ENCODE measurements at regions not wholly inside any gene's neighbourhood (a gene's known extent, or its start where the extent isn't known, plus 50 kb on each side); places are given as distances from the start of the nearest gene placed in this dataset.
A peak's percentile ranks its signal among the peaks of the same experiment; 100 is the strongest.

DNA sequence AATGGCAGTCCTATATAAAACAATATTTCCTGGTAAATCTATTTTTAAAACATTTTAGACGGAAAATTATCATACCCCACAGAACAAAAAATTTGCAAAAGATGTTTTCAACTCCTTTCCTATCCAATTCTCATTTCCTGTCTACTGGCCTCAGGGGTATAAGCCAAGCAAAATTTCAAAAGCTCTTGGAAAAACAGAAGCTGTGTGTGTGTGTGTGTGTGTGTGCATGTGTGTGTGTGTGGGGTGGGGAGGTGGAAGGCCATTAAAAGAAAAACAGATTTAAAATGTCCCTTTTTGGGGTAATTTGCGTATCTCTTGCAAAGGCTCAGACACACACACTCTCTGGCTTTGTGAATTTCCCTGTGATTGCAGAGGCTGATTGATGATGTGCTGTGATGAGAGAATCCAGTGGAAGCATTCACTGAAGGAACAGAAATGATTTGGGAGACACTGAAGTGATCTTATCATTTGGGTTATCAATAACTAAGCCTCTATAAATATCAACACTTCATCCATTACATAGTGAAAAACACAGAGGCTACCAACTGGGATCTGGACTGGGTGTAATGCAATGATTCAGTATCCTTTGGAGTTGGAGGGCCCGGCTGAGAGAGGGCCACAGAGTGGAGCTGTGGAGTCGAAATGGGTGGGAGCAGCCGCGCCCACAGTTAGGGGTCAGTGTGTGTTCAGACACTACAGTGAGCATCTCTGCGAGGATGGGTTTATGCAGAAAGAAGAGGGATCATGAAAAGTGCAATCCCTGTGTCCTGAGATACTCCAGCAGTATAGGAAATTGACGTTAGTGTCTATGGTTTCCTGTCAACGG is 106.8 kb upstream of the PREP start:
- no peak for DNase-seq

DNA sequence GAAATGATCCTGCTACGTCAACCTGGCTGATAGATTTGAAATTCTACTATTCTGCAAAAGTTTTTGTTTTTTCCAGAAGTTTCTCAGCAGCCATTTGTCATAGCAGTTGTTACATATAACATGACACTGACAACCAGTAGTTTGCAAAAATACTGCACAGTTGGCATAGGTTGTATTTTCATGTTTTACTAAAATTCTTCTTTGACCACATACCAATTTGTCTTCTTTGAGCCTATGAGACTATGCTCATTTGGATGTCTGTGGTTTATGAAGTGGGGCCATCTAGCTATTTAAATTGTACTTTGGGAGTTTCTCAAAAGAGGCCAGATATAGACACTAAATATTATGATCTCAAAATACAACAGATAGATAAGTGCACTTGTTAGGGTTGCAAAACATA is 104.9 kb upstream of the PREP start:
- no peak for DNase-seq

DNA sequence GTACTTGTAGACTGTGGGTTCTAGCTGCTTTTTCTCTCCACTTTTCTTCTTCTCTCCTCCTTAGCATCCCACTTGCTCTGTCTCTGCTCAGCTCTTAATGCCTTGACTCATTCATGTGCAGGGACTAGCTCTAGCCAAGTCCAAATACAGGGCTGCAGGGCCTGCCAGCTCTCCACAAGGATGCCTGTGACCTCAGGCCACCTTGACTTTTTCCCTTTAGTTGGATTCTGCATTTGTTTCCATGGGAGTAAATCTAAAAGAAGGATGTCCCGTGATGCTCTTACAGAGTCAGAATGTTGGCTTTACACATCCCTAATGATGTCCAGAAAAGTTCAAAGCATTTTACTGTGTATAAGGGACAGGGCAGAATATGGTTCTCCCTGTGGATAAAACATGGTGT is 101.8 kb upstream of the PREP start:
- no peak for DNase-seq

DNA sequence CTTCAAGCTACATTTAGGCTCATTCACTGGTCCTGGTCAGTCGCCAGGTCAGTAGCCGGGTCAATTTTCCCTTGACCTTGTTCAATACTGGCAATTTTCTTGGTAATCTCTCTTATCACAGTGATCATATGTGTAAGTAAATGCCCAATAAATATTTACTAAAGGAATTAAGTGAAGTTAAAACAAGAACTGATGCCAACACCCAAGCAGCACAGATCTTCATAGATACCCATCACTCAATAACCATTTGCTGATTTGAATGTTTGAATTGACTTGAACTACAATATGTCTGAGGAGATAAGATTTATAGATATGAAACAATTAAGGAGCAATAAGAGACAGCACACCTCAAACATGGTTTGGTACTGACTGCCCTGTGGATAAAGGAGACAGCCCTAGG is 100.8 kb upstream of the PREP start:
- no peak for DNase-seq

DNA sequence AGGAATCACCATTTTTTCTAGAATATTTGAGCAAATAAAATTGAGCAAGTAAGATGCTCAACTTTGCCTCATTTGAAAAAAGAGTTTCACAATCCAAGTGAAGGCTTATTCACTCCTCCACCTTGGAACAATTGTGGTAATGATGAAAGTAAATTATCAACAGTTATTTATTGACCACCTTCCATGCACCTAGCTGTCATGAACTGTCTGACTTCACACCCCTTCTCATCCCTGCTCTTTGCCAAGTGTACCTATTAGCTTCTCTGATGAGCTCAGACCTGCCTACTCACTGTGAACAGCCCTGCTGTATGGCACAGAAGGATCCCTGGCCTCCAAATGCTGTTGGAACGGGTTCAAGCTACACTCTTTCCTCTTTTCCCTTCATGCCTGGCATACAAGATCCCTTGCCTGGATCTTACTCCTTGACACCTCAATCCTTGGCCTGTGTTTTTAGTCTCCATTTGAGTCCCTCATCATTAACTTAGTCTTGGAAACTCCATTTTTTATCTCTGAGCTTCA is 99.0 kb upstream of the PREP start:
- DNase-seq: no peak

DNA sequence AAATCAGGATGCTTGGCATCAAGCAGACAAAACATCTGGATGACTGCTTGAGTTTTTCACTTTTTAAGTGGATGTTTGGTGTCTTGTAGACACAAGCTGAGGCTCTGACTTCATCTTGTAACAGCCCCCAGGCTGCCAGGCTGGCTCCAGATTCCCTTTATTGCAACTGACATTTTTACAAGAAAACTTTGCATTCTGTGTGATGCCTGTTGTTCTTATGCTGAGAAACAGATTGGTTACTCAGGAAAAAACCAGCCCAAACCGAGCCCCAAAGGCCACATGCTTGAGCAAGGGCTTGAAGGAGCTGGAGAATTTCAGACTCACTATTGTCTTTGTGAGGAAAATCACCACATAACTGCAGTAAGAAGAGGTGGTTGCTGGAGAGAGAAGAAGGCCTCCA is 98.4 kb upstream of the PREP start:
- DNase-seq: no peak

DNA sequence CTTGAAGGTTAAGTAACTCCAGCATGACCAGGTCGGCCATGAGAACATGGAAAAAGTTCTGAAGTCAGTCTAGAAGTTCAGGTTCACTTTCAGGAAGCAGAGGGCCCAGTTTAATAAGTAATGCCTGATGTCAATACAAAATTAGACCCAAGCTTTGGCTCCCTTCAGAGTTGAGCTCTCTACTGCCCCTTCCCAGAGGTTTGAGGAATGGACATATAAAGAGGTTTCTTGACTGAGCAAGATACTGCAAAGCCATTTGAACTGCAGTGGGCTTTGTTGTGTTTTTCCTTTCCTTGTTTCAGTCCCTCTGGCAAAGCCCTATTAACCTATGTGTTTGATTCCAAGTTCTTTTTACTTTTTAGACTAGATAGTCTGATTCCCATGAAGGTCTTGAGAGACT is 97.8 kb upstream of the PREP start:
- DNase-seq: no peak

DNA sequence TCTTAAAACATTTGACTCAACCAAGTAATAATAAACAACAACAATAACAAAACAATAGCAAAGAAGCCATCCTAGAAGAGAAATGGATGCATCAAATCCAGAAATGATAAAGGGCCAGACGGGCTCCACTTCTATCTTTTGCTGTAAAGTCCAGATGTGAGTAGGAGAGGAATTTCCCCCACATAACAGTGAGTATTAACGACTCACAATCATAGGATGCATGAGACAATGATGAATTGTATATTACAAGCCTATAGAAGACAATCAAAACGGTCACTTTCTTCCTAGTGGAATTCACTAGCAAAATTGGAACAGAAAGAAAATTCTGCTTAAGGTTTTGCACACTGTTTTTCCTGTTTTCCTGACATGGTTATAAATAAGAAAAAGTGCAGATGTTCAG is 97.0 kb upstream of the PREP start:
- no peak for DNase-seq

DNA sequence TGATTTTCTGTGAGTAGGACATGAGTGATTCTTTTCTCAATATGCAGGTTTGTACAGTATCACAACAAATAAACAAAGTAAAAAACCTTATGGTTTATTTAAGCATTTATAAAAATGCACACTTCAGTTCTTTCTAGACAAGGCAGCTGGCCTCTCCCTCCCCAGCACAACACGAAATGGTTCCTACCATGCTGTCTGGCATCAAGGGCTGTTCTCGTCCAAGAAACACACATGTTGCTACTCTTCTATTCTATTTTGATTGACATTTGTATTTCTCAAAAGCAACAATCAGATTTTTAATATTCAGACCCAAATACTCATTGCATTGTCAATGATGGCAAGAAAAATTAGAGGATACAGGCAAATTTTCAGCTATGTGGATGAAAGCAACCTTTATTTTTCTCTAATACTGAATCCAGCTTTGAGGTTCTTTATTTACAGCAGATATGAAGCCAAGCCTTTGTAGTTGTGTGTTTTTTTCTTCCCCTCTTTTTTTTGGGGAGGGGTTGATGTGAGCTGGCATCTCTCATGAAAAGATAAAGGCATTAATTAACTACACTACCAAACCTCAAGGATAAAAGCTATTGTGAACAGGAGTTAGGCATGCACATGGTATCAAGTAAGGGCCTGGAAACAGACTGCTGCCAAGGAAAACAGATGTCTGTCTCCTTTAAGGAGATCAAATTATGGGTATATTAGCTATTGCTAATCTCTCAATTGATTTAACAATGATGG is 96.4 kb upstream of the PREP start:
- DNase-seq: no peak

DNA sequence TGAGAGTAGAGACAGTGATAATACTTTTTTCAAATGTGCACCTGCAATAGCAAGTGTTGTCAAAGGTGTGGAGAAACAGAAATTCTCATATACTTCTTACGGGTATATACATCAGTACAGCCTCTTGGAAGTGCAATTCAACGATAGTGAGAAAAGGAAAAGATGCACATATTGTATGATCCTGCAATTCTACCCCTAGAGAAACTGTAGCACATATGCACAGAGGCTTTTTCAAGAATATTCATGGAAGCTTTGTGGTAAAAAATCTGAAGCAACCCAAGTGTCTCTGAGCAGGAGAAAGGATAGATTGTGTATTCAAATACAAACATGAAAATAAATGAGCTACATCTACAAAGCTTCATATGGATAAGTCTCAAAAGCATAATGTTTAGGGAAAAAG is 94.7 kb upstream of the PREP start:
- no peak for DNase-seq

DNA sequence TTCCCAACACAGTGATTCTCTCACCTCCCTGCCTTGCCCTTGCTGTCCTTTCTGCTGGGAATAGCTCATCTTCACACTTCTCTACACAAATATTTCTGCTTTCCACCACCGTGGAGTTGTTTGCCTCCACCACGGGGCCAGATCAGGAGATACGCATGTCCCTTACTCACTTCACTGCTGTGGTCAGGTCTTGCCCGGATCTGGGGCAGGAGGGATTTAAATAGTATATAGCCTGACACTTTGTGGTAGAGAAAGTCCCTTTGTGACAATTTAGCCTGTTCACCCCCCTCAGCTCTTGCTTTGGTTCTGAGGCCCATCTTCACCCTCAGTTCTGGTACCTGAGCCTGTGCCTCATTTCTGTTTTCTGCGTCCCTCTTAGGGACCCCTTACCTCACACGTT is 92.6 kb upstream of the PREP start:
- DNase-seq: no peak

DNA sequence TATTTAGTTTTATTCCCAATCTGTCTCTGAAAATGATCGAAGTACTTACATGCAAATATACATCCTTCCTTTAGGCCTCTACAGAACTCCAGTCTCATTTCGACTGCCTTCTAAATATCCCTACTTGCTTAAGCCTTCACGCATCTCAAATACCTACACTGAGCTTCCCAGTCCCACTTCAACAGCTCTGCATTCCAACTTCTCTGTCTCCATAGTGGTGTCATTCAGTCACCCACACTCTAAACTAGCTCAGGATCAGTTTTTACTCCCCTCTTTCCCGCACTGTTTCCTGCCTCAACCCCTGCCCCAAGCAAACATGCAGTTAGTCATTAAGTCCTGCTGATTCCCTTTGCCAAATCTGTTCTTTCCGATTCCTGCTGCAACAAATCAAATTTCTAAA is 91.8 kb upstream of the PREP start:
- DNase-seq: no peak

DNA sequence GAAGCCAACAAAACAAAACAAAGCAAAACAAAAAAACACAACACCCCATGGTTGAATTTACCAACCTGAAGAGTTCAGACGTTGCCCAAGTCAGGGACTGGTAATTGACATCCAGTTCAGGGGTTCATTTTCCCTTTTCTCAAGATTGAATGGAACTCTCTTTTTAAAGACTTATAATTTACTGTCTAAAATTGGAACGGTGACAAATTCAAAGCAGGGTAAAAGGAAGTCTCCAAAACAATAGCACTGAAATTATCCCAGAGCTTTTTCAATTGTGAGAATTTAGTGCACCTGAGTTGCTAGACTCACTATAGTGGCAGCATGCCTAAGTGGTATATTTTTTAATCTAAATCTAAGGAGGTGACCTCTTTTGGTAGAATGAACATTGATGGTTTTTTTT is 90.9 kb upstream of the PREP start:
- DNase-seq: no peak

DNA sequence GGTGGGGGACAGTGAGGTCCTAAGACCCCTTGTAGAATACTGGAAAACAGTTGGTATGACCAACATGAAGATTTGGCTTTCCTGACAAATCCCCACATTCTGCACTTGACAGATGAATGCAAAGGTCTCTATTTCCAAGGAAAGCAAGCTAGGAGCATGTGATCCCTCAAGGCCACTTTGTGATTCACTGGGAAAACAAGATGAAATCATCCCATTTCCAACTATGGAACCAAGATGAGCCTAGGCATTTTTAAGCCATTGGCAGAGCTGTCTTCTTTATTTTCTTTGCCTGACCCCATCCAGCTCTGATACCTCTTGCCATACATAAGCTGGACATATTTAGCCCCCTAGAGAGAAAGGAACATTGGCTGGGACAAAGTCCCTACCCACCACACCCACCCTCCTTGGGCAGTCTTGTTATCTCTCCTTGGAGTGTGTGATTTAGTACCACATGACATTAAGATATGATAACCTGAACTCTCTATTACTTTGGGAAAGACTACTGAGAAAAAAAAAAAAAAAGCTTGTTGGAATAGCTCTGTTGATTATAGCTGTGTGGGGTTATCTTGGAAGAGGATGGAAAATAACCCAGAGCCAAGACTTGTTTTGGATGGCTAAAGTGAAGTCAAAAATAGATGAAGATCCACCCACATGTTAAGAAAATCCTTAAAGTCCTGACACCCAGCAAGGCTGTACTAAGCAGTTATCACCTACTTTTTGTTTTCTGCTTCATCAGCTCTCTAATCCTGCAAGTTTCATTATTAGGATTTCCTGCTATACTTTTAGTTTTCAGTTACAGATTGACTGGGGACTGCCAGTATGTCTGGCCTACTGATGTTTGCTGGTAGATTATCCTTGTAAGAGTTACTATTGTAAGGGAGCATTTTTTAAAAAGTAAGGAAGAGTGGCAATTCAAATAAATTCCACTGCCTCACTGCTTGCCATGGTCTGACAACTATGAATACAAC is 90.1 kb upstream of the PREP start:
- no peak for DNase-seq

DNA sequence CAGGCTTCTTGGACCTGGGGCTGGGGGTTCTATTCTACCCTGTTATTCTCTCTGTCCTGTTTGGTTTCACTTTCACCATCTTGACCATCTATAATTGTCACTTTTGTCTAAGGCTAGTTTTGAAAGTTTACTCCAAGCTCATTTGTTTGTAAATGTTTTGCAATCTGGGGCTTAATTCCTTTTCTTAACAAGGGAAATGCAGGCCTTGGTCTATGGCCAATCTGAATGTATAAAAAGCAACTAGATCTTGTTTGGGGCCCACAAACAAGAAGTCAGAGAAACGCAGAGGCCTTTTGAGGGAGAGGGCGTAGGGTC is 86.3 kb upstream of the PREP start:
- DNase-seq: no peak

DNA sequence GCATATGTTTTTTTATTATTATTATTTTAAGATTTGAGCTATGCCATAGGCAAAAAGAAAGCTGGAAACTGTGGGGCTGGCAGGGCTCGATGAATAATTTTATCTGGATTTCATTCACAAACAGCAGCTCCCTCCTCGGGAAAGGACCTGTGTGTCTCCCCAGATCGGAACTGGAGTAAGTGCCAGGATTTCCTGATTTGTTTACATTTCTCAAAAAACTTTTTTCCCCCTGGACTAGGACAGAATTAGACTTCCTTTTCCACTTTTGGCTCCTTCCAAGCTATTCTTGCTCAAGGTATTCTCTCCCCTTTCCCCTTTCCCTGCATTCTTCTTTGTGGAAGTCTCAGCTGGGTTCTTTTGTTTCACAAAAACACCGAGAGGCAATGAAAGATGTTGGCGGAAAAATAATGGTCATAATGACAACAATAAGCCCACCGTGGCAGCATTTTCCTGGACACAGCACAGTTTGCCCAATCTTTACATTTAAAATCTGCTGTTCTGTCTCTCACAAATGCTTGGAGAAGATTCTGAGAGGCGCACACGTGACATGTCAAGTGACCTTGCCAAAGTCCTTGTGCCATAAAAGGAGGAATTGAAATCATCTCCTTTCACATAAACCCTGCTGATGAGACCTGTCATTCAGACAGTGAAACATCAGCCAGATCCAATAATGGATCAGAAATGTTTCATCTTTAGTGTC is 85.8 kb upstream of the PREP start:
- DNase-seq: no peak

DNA sequence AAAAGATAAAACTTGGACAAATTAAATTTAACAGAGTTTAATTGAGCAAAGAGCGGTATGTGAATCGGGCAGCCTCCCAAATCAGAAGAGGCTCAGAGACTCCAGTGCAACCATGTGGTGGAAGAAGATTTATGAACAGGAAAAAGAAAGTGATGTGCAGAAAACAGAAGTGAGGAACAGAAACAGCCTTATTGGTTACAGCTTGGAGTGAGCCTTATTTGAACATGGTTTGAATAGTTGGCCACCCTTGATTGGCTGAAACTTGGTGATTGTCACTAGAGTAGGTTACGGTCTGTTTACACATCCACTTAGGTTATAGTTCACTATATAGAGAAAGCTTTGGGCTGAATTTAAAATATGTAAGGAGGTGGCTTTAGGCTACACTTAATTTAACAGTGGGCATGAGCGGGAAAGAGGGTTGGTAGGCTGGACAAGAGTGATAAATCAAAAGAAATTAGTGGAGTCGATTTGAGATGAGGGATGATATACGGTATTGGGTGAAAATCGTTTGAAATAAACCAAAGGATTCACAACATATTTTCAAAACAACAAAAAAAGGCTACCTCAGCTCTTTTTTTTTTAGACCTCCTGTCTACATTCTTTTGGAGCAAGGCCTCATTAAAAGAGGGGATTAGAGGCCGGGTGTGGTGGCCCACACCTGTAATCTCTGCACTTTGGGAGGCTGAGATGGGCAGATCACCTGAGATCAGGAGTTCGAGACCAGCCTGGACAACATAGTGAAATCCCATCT is 84.3 kb upstream of the PREP start:
- DNase-seq: no peak

DNA sequence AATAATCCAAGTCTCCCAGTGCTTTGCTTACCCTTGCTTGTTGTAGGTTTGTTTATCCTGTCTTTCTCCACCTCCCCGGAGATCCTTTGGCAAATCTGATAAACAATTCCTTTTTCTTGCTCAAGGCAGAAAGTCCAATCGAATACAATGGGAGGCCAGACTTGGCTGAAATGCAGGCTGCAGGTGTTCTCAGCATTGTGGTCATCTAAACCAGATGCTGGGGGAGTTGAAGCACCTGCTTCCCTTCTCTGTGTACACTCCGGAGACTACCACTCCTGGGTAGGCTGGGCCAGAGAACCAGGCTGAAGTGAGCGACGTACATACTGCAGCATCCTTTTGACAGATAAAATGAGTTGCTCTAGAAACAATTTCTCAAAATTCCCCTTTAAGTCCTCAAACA is 82.6 kb upstream of the PREP start:
- DNase-seq: no peak

DNA sequence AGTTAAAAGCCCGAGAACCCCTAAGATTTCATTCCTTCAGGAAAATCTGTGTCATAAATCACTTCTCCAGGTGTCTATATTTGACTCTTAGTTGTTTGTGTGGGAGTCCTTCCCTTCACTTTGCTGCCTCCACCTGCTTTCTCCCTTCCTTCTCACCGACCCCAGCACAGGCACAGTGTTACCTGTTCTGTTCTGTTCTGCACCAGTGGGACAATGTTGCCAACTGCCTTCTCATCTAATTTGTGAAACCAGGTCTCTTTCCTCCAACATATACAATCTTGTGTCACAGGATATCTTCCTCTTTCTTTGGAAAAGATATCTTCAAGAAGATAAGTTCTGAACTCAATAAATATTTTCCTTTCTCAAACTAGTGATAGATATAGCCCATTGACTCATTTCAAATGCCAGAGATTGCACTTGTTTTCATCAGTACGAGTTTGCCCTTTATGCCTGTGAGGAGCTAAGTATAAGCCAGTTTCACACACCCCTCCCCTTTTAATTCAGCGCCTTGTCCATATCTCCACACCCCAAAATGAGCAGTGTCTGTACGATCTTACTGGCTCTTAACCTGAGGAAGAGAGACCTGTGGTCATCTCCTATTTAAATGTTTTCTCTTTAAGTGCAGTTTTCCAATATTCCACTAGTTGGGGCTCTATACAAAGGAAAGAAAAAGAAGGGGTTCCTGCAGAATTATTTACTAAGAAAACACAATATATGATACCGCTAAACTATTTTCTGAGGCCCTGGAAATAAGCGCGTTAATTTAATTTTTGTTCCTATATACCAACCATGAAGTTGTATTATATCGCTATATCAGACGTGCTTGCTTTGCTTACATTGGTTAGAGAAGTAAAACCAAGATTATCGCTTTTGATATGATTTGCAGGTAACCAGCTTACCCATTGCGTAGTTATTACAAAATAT is 81.6 kb upstream of the PREP start:
- DNase-seq: peak; percentile 28

DNA sequence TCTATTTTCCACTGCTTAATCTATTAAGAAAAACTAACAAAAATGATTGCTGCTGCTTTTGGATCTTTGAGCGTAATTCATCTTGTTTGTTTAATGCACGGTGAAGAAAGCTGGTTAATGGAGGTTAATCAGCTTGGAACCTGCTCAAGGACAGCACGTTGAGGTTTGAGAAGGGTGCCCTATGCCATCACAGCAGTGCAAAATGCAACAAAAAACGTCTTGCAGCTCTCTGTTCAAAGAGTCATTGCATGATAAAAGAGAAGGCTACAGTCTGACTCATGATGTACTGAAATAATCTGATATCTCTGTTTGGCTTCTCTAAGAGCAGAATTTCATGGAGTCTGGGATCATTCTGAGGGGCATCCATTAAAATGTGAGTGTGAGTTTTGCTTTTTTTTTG is 80.6 kb upstream of the PREP start:
- DNase-seq: no peak

DNA sequence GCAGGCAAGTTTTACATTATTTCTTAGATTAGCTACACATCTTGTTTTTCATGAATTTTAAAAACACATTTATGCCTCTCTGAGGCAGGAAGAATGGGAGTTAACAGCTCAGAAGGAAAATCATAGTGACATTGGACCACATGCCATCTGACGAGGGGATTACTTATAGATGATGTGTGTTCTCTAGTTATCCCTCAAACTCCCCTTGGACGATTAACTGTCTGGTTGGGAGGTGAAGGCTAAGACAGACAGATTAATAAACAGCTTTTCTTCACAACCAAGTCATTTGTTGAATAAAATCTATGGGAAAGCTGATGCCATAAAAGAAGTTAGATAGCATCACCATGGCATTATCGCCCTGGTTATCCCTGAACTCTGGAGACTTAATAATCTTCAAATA is 80.0 kb upstream of the PREP start:
- DNase-seq: no peak

Measured in central memory CD4-positive, alpha-beta T cell (primary cell).